T-helper 2 cell treated with Interferon-gamma antibody and Interleukin-4, amounts not matched to agents 100 ng/mL and 5 ng/mL, for 36 hours (primary cell): ENCODE measurements at regions not wholly inside any gene's neighbourhood (a gene's known extent, or its start where the extent isn't known, plus 50 kb on each side); places are given as distances from the start of the nearest gene placed in this dataset.
"Not testable (repeated sequence)": the region's sequence is repeated elsewhere in the genome, so short reads cannot be mapped to it uniquely, and the experiment has no call there.

Experiments used
- intact Hi-C: fragments of 100-400 bp; cut with micrococcal nuclease; formaldehyde crosslinking; loops from one replicate; pipeline ENCODE4 v1.15.1; 2023

DNA sequence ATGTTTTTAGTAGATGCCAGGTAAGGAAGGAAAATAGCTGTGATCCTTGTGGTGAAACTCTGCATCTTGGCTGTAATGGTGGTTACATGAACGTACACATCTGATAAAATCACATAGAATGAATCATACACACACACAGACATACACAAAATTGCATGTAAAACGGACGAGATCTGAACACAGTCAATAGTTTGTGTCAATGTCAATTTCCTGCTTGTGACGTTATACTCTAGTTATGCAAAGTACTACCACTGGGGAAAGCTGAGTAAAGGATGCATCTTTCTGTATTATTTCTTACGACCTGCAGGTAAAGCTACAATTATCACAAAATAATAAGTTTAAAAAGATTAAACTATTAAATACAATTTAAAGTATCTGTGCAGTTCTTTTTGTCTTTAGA is 493.7 kb upstream of the ZP4 start:
- intact Hi-C loops: no loop called here

DNA sequence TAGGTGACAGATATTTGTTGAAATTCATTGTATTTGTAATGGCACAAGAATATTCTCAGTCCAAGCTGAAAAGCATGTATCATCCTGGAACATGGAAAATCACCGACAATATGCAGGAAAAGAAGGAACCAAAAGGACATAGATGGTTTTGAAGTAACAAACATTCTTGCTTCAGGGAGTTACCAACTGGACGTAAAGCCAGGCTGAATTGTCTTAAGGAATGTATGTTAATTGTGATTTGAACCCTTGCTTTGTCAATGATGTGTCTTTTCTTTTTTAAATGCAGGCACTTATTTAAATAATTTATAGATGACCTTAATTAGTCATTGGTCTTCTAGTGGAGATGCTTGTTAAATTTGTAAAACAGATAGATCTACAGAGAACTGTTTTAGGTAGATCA is 489.4 kb upstream of the ZP4 start:
- intact Hi-C loops: no loop called here

DNA sequence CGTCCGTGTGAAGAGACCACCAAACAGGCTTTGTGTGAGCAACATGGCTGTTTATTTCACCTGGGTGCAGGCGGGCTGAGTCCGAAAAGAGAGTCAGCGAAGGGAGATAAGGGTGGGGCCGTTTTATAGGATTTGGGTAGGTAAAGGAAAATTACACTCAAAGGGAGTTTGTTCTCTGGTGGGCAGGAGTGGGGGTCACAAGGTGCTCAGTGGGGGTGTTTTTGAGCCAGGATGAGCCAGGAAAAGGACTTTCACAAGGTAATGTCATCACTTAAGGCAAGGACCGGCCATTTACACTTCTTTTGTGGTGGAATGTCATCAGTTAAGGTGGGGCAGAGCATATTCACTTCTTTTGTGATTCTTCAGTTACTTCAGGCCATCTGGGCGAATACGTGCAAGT is 488.7 kb upstream of the ZP4 start:
- intact Hi-C loops: not testable (repeated sequence)

DNA sequence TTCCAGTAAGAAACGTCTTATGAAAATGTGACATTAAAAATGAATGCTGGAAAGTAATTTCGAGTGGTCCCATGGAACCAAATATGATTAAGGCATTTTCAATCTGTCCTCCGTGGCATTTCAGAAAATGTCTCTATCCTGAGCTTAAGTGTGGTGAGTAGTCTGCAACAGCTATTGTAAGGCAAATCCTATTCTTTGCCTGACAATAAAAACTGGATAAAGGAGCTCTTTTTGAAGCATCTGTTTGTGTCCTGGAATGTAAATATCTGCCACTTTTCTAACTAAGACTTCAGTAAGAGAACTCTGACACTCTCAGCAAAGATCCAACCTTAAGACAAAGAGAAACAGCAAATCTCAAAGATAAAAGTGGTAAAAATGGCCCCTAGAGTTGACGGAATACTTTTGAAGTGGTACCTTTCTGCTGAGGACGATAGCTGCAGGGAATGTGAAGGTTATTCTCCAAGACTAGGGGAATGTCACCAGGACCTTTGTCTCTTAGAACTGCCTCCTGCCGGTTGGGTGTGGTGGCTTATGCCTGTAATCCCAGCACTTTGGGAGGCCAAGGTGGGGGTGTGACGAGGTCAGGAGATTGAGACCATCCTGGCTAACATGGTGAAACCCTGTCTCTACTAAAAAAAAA is 486.7 kb upstream of the ZP4 start:
- intact Hi-C loops: no loop called here

DNA sequence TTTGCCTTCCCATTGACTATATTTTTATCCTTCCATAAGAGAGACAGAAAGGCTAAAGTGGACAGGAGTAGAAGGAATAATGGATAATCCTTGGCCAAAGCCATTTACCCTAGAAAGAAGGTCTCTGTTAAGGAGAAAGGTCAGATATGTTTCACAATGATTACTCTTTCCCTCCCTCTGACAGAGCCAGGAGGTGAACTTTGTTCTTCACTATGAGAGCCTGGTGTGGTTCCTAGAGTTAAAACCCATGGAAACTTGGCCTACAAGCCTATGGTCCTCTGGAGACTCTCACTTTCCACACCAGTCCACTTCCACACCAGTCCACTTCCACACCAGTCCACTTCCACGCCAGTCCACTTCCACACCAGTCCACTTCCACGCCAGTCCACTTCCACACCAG is 479.9 kb upstream of the ZP4 start:
- intact Hi-C loops: no loop called here

DNA sequence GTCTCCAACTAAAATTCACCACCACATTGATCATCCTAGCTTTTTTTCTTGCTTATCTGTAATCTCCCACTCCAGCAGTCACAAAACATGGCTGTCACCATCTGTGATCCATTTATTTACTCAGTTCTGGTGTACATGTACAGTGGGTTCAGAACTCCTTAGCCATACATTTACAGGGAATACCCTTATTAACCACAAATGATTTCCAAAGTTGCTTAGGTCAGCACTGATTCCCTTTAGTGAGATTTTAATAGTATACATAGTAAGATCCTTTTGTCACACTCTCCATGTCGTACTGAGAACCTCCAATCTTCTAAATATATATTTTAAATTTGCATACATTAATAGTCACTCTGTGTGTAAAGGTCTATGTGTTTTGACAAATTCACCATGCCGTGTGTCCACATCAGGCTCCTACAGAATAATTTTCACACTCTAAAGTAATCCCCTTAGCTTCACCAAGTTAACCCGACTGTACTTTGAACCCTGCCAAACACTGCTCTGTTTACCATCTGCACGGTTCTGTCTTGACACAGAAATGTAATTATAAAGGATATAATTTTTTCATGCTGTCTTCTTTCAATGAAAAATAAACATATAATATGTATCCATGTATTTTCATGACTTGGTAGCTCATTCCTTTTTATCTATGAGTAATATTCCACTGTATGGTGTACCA is 473.6 kb upstream of the ZP4 start:
- intact Hi-C loops: no loop called here

DNA sequence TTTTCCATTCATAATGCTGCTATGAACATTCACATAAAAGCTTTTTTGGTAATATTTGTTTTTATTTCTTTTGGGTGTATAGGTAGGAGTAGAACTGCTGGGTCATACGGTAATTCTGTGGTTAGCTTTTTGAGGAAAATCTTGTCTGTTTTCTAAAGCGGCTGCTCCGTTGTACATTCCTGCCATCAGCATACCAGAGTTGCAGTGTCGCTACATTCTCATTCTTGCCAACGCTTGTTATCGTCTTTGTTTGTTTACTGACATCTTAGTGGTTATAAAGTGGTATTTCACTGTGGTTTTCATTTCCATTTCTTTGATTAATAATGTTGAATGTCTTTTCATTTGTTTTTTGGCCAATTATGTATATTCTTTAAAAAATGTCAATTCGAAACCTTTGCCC is 469.8 kb upstream of the ZP4 start:
- intact Hi-C loops: no loop called here

DNA sequence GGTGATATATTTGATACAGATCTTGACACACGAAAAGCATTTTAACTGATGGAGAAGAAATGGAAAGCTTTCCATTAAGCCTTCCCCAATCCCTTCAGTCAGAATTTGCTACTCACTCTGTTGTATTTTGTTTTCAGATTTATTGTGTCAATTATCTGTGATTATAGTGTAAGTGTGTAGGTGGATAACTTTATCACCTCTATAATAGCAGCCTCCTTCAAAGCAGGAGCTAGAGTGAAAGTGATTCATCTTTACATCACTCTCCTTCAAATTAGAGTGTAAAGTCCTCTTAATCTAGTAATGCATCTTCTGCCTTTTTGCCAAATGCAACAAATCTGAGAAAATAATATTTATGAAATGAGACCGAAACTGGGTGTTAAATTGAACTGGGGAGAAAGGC is 459.7 kb upstream of the ZP4 start:
- intact Hi-C loops: no loop called here

DNA sequence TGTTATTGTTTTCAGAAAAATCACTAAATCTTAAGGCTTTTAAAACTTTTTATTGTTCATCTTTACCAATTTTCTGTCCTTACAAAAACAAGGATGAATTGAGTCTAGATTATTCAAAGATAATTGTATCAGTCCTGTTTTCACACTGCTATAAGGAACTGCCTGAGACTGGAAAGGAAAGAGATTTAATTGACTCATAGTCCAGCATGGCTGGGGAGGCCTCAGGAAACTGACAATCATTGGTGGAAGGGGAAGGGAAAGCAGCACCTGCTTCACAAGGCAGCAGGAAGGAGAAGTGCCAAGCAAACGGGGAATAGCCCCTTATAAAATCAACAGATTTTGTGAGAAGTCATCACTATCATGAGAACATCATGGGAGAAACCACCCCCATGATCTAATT is 455.6 kb upstream of the ZP4 start:
- intact Hi-C loops: no loop called here

DNA sequence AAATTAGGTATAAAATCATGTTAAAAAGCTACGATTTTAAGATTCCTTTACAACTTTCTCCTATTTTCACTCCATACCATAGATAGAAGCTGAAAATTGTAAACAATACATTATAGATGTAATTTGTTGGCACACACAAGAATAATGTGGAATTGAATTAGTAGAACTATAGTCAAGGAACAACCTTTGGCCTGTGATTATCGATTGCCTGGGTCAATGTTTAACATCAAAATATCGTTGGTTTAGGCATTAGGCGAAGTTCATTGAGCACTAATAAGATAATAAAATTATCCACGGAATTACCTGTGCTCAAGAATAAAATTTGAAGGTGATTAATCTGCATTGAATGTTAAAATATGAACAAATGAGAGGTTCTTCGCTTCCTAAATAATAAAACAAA is 455.1 kb upstream of the ZP4 start:
- intact Hi-C loops: no loop called here

DNA sequence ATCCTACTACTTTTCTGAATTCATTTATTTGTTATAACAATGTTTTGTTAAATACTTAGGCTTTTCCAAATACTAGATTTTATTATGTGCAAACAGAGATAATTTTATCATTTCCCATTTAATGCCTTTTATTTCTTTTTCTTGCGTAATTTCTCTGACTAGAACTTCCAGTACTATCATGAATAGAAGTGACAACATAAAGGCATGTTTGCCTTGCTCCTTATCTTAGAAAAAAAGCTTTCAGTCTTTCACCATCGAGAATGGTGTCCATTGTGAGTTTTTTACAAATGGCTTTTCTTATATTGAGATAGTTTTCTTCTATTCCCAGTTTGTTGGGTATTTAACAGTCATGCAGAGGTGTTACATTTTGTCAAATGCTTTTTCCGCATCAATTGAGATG is 453.1 kb upstream of the ZP4 start:
- intact Hi-C loops: no loop called here

DNA sequence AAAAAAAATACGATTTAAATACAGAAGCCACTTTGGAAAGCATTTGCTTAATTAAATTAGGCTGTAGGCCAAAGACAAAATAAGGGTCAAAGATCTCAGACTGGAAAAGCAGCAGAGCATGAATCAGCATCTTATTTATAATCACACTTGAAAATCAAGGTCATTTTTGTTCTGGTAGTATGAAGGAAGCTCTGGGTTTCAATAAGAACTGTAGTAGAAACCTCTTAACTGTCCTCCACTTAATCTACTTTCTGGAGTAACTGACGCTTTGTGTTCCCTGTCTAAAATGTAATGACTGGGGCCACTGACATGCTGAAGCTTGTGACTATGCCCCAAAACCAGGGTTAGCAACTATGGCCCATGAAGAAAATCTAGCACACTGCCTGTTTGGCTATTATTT is 450.7 kb upstream of the ZP4 start:
- intact Hi-C loops: no loop called here

DNA sequence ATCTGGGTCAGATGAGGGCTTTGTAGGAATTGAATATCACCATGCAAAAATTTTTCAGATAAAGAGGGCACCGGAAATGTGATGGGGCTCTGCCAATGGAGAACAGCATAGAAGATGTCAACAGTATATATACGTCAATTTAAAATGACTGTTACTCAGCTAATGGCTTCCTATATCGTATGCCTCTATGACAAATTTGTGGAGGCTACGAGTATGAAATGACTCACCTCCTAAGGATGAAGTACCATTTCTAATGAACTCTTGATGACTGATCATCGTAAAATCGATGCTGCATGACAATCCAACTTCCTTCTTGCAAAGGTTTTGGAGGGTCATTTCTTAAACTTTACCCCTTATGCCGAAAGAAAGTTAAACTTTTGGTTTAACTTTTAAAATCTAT is 450.3 kb upstream of the ZP4 start:
- intact Hi-C loops: no loop called here

DNA sequence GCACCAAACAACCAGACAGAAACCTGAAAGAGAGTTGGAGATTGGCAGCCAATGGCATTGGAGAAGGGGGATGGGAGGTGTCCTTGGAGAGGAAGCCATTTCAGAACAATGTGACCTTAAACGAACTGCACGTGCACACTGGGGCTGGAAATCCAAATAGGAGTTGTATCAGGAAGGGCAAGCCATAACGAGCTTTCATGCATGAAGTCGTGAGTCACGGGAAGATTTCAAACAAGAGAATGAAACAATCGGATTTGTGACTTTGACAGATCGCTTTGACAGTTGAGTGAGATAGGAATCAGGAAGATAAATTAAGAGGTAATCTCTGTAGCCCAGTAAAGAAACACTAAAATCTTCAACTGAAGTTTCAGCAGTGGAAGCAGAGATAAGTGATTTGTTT is 445.8 kb upstream of the ZP4 start:
- intact Hi-C loops: no loop called here

DNA sequence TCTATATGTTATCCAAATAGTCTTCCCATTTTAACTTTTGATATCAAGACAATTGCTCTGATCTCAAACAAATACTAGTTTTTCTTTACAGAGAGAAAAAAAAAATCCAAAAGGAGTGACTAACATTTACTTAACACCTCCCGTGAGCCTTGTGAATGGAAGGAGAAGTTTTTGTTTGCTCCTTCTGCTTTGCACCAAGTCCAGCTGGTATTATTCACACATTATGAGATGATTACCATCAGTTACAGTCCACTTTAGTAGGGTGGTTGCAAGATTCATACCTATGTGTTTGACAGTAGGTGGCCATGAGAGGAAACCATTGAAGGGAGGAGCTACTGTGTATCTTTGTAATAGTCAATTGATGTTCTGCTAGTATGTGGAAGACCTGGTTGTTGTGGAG is 443.4 kb upstream of the ZP4 start:
- intact Hi-C loops: no loop called here

DNA sequence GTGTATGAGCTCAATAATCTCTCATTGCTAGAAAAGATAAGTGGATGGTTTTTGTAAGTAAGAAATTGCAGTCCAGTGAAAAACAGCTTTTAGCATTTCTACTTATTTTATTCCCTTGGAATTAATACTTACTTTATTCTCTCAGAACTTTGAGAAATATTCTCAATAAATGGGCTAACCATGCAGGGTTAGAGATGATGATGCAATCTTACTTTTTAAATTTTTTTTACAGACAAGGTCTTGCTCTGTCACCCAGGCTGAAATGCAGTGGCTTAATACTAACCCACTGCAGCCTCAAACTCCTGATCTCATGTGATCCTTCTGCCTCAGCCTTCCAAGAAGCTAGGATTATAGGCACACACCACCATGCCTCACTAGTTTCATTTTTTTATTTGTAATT is 440.8 kb upstream of the ZP4 start:
- intact Hi-C loops: no loop called here

DNA sequence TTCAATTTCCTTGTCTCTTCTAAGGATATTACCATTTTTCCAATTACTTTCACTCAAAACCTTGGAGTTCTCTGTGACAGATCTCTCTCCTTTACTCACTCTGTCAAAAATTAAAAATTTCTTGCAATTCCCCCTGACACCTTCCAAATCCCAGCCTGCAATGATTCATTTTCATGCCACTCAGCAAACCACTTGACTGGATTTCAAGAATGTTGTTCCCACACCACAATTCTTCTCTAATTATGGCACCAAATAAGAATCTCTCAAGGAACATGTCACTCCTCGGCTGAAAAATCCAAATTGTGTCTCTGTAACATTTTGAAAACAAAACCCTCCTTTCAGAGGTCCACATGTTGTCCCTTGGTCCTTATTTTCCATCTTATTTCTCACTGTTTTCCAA is 438.9 kb upstream of the ZP4 start:
- intact Hi-C loops: no loop called here

DNA sequence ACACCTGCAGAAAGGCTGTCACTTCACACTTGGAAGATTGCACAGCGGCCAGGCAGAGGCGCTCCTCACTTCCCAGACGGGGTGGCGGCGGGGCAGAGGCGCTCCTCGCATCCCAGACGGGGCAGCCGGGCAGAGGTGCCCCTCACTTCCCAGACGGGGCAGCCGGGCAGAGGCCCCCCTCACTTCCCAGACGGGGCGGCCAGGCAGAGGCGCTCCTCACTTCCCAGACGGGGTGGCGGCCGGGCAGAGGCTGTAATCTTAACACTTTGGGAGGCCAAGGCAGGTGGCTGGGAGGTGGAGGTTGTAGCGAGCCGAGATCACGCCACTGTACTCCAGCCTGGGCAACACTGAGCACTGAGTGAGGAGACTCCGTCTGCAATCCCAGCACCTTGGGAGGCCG is 436.3 kb upstream of the ZP4 start:
- intact Hi-C loops: not testable (repeated sequence)

DNA sequence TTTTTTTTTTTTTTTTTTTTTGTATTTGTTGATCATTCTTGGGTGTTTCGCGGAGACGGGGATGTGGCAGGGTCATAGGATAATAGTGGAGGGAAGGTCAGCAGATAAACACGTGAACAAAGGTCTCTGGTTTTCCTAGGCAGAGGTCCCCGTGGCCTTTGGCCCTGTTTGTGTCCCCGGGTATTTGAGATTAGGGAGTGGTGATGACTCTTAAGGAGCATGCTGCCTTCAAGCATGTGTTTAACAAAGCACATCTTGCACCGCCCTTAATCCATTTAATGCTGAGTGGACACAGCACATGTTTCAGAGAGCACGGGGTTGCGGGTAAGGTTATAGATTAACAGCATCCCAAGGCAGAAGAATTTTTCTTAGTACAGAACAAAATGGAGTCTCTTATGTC is 435.8 kb upstream of the ZP4 start:
- intact Hi-C loops: not testable (repeated sequence)

DNA sequence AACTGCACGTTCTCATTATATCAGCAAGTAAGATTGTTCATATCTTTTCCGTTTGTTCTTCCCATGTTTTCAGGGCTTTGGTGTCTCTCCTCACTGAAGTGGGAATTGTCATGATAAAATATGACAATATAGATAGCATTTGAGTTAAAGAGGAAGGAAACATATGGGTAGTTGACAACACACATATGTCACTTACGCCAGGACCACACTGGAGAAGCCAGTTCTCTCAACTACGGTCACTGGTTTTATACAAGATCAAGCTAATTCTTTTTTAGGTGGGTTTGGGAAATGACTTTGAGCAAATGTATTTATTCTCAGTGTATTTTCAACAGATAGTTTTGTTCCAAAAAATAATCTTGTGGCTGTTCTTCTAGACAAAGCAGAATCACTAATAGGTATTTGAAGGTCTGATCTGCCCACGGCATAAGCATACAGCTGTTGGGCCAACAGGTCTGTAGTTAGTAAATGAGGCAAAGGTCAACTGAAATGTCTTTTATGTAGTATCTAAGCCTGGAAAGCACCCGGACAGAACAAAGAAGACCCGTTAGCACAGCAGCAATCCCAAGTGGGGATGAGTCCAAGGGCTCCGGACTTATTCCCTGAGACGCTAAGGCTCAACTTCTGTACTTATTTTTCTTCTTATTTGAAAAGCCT is 433.6 kb upstream of the ZP4 start:
- intact Hi-C loops: no loop called here

DNA sequence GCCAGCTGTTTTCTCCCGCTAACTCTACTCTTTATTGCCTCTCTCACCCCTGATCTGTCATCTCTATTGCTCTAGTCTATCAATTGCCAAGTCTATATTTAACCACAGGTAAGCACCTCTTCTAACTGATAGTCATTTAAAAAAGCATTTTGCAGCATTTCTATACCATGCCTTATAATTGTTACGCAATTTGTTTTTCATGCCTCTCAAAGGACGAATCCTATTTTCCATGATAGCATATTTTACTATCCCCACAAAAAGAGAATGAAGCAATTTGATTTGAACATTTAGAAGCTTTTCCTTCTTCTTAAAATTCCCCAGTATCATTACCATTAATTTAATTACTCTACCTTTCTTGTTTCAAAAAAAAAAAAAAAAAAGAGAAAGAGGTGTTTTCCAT is 432.8 kb upstream of the ZP4 start:
- intact Hi-C loops: no loop called here

DNA sequence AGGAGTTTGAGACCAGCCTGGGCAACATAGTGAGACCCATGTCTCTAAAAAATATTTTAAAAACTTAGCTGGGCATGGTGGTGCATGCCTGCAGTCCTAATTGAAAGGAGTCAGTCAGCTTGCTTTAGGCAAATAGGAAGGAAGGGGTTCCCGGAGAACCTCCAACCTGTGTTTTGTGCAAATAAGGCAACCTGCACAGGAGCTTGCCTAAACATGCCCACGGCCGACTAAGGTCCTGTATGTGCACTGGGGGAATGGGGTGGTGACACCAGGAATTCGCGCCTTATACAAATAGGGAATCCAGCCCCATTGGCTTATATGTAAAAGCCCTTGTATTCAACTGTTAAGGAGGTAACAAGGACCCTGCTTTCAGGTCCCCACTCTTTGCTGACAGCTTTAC is 429.2 kb upstream of the ZP4 start:
- intact Hi-C loops: no loop called here
